Kasumi-1 (cell line): ENCODE measurements at regions not wholly inside any gene's neighbourhood (a gene's known extent, or its start where the extent isn't known, plus 50 kb on each side); places are given as distances from the start of the nearest gene placed in this dataset.

ENCODE experiments used
- DNase-seq, 2 experiments: peaks; one replicate each; lab custom pipeline; 2025; lab: John Stamatoyannopoulos, UW

DNA sequence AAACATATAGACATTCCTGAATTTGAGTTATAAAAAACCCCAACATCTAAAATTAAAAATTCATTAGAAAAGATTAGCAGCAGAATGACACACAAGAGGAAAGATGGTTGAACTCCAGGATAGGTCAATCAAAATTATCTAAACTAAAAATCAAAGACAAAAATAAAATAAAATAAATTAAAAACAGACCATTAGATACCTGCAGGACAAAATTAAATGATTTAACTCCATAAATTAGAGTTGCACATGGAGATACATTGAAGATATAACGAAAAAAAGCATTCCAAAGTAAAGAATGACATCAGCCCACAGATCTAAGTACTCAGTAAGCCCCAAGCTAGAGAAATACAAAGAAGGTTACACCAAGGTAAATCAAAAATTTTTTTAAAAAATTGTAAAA lies 226.1 kb upstream of the SORCS1 start:
- no peak for DNase-seq

DNA sequence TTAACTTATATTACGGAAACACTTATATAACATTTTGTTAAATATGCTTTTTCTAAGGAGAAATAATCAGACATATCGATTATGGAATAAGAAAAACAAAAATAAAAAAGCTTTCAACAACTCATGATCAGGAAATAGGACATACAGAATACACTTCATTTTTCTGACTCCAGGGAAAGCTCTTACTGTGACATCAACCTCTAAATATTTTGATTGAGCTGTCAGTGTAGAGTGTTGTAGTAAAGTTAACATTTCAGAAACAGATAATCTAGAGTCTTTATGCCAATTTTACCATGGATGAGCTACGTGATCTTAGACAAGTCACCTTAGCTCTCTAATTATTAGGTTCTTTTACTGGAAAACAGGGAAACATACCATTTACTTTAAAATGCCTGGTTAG lies 218.9 kb upstream of the SORCS1 start:
- DNase-seq, result no peak

- no peak for DNase-seq
These were observed 215.1 kb upstream of the SORCS1 start for GRCh38 chr10:107379601-107380000.

DNA sequence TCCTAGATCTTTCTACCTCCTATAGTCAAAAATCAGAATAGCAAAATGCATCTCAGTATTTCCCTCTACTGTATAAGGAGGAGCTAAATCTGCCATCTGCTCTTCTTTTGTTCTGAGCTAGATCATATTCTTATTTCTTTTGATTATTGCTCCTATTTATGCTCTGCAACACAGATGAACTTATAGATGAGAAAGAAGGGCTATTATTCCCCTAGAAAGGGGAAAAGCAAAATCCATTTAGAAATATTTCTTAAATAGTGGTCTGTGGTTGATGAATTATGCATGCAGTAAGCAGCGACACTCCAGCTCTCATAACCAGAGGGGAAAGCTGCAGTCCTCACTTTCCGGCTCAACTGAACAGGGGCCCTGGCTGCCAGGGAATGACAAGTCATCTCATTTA lies 207.3 kb upstream of the SORCS1 start:
- no peak for DNase-seq

DNA sequence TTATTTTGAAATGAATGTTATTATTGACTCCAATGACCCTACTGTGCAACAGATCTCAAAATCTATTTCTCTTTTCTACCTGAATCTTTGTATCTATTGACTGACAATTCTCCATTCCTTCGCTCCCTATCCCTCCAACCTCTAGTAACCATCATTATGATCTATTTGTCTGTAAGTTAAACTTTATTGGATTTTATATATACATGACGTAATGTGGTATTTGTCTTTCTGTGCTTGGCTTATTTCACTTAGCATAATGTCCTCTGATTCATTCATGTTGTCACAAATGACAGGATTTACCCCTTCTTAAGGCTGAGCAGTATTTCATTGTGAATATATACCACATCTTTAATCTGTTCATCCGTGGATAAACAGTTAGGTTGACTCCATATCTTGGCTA lies 200.4 kb upstream of the SORCS1 start:
- DNase-seq, result no peak

DNA sequence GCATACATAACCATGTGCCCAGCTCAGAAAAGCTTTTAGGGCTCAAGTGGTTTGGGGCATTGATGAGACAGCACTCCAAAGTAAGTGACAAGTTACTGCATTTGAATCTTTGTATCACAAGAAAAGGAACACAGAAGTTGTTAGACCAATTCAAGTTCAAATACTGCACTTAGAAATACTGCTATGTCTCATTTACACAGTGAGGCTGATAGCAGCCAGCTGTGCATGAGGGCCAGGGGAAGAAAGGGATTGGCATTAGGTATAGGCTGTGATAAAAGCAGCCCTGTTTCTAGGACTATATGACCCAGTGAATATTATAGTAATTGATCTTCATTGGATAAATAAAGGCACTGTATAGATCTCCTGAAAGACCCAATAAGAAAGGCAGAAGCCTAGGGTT lies 197.8 kb upstream of the SORCS1 start:
- no peak for DNase-seq

- no peak for DNase-seq
These were observed 192.5 kb upstream of the SORCS1 start for GRCh38 chr10:107357033-107357432.

DNA sequence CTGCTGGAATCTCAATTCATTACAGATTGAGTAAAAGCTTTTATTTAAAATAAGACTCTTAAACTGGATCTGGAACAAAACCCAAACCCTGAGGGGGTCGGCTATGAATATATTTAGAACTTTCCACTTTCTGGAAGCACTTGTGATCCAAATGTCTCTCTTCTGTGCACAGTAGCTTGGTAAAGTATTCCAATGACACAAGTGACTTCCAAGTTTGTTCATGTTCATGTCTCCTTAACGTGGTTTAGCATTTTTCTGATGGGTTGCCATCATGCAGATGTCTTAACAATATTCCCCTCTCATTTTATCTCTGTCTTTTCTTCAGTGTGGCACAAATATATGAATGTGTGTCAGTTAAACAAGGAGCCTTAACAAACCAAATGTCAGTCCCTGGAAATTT lies 191.9 kb upstream of the SORCS1 start:
- no peak for DNase-seq

DNA sequence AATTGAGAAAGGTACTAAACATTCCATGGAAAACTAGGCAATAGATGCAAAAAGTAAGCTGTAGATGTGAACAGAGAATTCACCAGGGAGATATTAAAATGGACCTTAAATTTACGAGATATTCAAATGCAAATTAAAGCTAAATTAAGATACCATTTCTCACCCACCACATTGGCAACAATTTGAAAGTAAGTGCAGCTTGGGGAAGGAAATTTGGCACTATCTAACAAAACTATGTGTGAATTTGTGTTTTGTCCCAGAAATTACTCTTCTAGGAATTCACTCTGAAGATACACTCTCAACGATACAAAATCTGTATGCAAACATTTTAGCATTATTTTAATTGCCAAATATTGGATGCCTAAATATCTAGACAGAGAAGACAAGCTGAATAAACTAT lies 178.2 kb upstream of the SORCS1 start:
- no peak for DNase-seq

DNA sequence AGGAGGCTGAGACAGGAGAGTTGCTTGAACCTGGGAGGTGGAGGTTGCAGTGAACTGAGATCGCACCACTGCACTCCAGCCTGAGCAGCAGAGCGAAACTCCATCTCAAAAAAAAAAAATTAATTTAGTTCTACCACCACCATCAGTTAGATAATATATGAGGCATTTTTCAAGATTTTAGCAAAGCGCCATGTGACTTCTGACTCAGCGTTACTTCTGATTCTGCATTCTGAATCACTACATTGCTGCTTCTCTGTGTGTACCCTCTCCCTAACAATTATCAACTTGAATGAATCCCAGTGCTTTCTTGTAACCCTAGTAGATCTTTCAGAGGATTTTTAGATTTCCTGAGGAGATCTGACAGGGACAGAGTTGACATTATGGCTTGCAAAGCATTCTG lies 176.8 kb upstream of the SORCS1 start:
- DNase-seq, result no peak

DNA sequence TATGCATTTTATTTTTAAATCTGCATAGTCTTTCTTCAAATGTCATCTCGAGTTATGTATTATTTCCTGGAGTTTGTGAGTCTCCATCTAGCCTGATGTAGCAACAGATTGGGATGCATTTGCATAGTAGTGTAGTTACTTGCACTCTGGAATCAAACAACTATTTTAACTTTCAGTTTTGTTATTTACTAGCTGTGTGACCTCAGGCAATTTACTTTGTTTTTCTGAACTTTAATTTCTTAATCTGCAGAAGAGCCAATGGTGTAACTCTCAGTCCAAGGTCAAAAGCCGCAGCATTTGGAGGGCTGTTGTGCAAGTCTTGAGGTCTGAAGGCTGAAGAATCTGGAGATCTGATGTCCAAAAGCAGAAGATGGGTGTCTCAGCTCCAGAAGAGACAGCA lies 175.8 kb upstream of the SORCS1 start:
- DNase-seq, result no peak

- DNase-seq, result no peak
These were observed 171.6 kb upstream of the SORCS1 start for GRCh38 chr10:107336061-107336460.

- no peak for DNase-seq
These were observed 153.1 kb upstream of the SORCS1 start for GRCh38 chr10:107317592-107317991.

GRCh38 chr10:107303203-107303602 lies 138.7 kb upstream of the SORCS1 start:
- DNase-seq, result no peak

- no peak for DNase-seq
These were observed 135.1 kb upstream of the SORCS1 start for GRCh38 chr10:107299606-107300005.

DNA sequence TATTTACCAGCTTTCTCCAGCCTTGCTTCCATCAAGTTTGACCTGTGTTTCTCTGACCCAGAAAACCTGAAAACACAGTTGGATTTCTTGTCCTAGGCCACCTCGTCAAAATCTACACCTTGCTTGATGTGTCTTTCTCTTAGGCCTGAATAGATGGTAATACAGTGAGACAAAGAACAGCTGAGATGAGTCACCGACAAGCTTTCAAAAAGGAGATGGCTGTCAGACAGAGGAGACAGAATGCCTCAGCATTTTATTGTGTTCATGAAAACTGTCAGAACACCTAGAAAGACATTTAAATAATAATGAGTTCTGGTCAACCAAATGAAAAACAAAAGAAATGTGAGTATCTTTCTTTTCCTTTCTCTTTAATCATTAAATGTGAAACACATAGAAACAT lies 119.7 kb upstream of the SORCS1 start:
- DNase-seq, result no peak

DNA sequence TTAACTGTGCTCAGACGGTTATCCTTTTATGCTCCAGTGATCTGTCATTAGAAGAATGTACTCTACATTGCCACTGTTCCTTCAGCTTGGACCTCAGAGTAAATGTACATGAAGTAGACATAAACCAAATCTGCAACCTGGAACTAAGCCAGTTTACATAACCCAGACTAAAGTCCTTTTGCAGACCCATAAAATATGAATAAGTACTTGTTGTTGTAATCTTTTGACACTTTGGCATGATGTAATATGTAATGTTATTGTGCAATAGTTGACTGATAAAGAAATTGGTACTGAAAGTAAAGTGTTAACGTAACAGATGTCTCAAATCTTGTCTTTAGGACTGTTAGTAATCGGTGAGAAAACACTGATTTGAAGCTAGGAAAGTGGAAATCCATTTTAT lies 115.8 kb upstream of the SORCS1 start:
- DNase-seq, result no peak

GRCh38 chr10:107277591-107277990 lies 113.1 kb upstream of the SORCS1 start:
- no peak for DNase-seq

GRCh38 chr10:107275806-107276205 lies 111.3 kb upstream of the SORCS1 start:
- no peak for DNase-seq

DNA sequence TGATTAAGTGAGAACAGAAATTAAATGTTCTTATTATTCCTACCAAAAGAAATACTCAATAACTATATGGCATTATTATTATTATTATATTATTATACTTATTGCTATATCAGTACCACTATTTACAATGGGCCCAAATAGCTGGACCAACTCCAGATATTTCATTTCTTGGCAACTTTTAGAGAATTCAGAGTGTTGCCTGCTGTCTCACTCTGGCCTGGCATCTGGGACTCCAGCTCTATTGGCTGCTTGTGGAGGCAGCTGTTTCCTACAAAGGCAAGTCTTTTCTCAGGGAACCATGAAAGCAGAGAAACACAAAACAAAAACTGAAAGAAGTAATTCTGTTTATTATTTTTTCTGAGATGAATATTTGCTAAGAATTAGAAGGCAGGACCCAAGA lies 105.1 kb upstream of the SORCS1 start:
- DNase-seq, result no peak

- peak; percentile 11 to 26 for DNase-seq
These were observed 100.2 kb upstream of the SORCS1 start for GRCh38 chr10:107264742-107265141.

DNA sequence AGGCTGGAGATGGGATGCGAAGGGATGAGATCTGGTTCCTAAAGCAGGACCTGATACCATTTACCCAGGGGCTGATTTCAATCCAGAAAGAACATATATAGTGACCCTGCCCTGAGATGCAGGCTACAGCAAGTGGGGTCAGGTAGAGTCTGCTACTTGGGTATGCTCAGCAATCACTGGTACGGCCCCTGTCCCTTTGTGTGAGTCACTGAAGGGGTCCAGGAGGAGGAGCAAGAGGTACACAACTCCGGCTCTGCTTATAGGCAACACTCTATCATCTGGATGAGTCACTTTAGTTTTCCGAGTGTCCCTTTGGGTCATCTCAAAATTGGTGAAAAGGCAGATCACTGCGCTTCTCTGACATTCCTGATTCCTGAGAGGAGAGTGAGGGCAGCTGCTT lies 79.6 kb upstream of the SORCS1 start:
- DNase-seq, result no peak

GRCh38 chr10:107238275-107238674 lies 73.8 kb upstream of the SORCS1 start:
- DNase-seq, result no peak

- peak; percentile 13 to 40 for DNase-seq
These were observed 67.5 kb upstream of the SORCS1 start for GRCh38 chr10:107232013-107232412.

DNA sequence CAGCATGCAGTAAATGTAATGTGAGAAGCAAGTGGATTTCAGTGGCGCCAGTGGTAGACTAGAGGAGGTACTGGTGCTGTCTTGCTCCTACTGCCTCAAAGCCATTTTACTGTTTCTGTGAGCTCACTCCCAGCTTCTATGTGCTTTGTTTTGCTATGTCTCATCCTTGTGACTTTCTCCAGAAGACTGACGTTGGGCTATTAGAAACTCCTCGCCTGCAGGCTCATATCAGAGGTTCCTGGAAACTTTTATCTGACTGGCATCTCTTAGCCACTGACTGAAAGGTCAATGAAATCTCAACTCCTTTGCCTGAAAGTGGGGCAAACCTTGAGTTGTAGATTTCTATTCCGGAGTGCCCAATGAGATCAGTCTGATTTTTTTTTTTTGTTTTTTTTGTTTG lies 66.4 kb upstream of the SORCS1 start:
- no peak for DNase-seq
